ENCODE measurements at regions not wholly inside any gene's neighbourhood (a gene's known extent, or its start where the extent isn't known, plus 50 kb on each side); places are given as distances from the start of the nearest gene placed in this dataset.

GRCh38 chrX:6813836-6814370 is 279.0 kb upstream of the VCX3A start:
- H3K27me3 Mint-ChIP-seq (ENCODE audit: insufficient read depth) = no peaks in the 10 kb centered on the region
- H3K4me1 Mint-ChIP-seq (ENCODE audit: low read depth) = no peaks in the 10 kb centered on the region
- H3K4me3 Mint-ChIP-seq = no peak overlapping the region
- no peaks in the 10 kb centered on the region for H3K9me3 Mint-ChIP-seq
- intact Hi-C loops (cut with micrococcal nuclease) = no loop called here
- H3K27ac Mint-ChIP-seq = no peak overlapping the region
- no peaks in the 10 kb centered on the region for H3K36me3 Mint-ChIP-seq (ENCODE audit: low read depth)
- DNase-seq (ENCODE audit: low spot score) = no peak

DNA sequence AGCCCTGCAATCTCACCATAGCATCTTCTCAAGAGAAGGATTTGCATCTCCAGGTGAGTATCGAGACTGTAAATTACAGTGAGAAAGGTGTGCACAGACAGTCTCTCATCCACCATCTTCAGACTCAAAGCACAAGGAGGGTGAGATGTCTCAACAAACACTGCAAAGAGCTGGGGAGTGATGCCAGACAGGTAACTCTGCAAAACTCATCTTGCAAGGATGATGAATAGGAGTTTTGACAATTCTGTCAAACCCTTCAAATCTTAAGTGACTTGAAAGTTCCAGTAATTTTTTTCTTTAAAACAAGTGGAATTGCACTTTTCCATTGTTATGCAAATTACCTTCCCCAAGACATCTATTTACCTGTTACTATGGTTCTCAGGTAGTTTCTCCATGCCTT is 277.2 kb upstream of the VCX3A start:
- intact Hi-C loops (cut with micrococcal nuclease) = no loop called here
- H3K27ac Mint-ChIP-seq = no peak overlapping the region
- H3K9me3 Mint-ChIP-seq = no peaks in the 10 kb centered on the region
- no peak for DNase-seq (ENCODE audit: low spot score)
- H3K36me3 Mint-ChIP-seq (ENCODE audit: low read depth) = no peaks in the 10 kb centered on the region
- H3K27me3 Mint-ChIP-seq (ENCODE audit: insufficient read depth) = no peaks in the 10 kb centered on the region
- H3K4me1 Mint-ChIP-seq (ENCODE audit: low read depth) = no peaks in the 10 kb centered on the region
- no peak overlapping the region for H3K4me3 Mint-ChIP-seq

- Mint-ChIP-seq H3K4me3 (no peak overlapping the region), H3K4me1 (ENCODE audit: low read depth) (no peaks in the 10 kb centered on the region), H3K36me3 (ENCODE audit: low read depth) (no peaks in the 10 kb centered on the region), H3K27ac (no peak overlapping the region), H3K27me3 (ENCODE audit: insufficient read depth) (no peaks in the 10 kb centered on the region), H3K9me3 (no peaks in the 10 kb centered on the region)
- no peak for DNase-seq (ENCODE audit: low spot score)
- intact Hi-C loops (cut with micrococcal nuclease) = no loop called here
Observed at GRCh38 chrX:6810776-6811175, 275.9 kb upstream of the VCX3A start.

DNA sequence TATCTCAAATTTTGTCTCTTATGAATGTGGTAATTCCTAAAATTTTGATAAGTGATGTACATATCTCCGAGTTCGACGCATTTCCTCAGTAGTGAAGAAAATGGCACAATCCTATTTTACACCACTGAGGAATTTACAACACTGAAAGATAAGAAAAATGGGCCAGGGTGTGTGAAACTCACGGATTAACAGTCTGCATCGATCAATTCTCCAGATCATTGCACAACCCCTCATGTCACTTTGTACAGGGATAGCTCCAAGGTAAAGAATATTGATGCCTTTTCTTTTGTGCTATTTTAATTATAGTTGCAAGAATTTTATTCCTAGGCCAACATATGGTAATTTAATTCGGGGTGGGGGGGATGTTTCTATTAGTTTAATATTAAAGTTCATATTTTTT is 268.7 kb upstream of the VCX3A start:
- intact Hi-C loops (cut with micrococcal nuclease) = no loop called here
- Mint-ChIP-seq H3K4me3 (no peak overlapping the region), H3K27ac (no peak overlapping the region), H3K36me3 (ENCODE audit: low read depth) (no peaks in the 10 kb centered on the region), H3K4me1 (ENCODE audit: low read depth) (no peaks in the 10 kb centered on the region), H3K27me3 (ENCODE audit: insufficient read depth) (peaks cover 2% of the 10 kb centered on the region), H3K9me3 (no peaks in the 10 kb centered on the region)
- no peak for DNase-seq (ENCODE audit: low spot score)

GRCh38 chrX:6793000-6793399 is 258.1 kb upstream of the VCX3A start:
- Mint-ChIP-seq H3K4me1 (ENCODE audit: low read depth) (no peaks in the 10 kb centered on the region), H3K27ac (no peak overlapping the region), H3K9me3 (no peaks in the 10 kb centered on the region), H3K36me3 (ENCODE audit: low read depth) (no peaks in the 10 kb centered on the region), H3K27me3 (ENCODE audit: insufficient read depth) (no peaks in the 10 kb centered on the region), H3K4me3 (no peak overlapping the region)
- DNase-seq (ENCODE audit: low spot score) = no peak
- intact Hi-C loops (cut with micrococcal nuclease) = no loop called here

DNA sequence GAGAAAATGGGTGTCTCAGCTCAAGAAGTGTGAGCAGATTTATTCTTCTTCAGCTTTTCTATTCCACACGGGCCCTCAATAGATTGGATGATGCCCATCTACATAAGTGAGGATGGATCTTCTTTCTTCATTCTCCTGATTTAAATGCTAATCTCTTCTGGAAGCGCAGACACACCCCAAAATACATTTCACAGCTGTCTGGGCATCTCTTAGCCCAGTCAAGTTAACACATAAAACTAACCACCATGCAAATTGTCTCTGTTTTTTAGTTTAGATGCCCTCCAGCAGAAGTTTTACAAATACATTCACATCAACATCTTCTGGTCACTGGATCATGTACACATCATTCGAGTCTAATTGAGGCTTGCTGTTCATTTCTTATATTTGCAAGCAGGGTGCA is 249.0 kb upstream of the VCX3A start:
- no peaks in the 10 kb centered on the region for H3K27me3 Mint-ChIP-seq (ENCODE audit: insufficient read depth)
- H3K27ac Mint-ChIP-seq = no peak overlapping the region
- intact Hi-C loops (cut with micrococcal nuclease) = no loop called here
- no peak overlapping the region for H3K4me3 Mint-ChIP-seq
- no peaks in the 10 kb centered on the region for H3K9me3 Mint-ChIP-seq
- no peaks in the 10 kb centered on the region for H3K4me1 Mint-ChIP-seq (ENCODE audit: low read depth)
- no peaks in the 10 kb centered on the region for H3K36me3 Mint-ChIP-seq (ENCODE audit: low read depth)
- DNase-seq (ENCODE audit: low spot score) = no peak

DNA sequence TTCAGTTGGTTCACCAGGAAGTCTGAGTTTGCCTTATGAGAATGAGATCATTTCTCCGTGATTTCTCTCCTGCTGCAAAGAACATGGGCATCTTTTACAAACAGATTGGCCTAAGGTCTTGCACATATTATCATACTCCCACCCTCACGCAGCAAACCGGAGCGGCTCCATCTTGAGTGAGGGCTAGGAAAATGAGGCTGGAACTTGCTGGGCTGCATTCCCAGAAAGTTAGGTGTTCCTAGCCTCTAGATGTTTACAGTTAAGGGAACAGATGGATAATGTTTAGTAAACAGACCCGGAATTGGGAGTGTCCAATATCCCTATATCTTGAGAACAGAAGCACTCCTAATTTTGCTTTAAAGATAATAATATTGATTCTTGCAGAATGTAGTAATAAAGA is 247.9 kb upstream of the VCX3A start:
- no peak overlapping the region for H3K27ac Mint-ChIP-seq
- intact Hi-C loops (cut with micrococcal nuclease) = no loop called here
- H3K4me1 Mint-ChIP-seq (ENCODE audit: low read depth) = no peaks in the 10 kb centered on the region
- H3K36me3 Mint-ChIP-seq (ENCODE audit: low read depth) = no peaks in the 10 kb centered on the region
- H3K27me3 Mint-ChIP-seq (ENCODE audit: insufficient read depth) = no peaks in the 10 kb centered on the region
- no peak overlapping the region for H3K4me3 Mint-ChIP-seq
- no peaks in the 10 kb centered on the region for H3K9me3 Mint-ChIP-seq
- DNase-seq (ENCODE audit: low spot score) = no peak

- Mint-ChIP-seq H3K27ac (no peak overlapping the region), H3K9me3 (no peaks in the 10 kb centered on the region)
- intact Hi-C loops (cut with micrococcal nuclease) = no loop called here
Observed at GRCh38 chrX:6778544-6779503, 243.9 kb upstream of the VCX3A start.

GRCh38 chrX:6777238-6778002 is 242.5 kb upstream of the VCX3A start:
- Mint-ChIP-seq H3K4me3 (no peak overlapping the region), H3K36me3 (ENCODE audit: low read depth) (no peaks in the 10 kb centered on the region), H3K4me1 (ENCODE audit: low read depth) (no peaks in the 10 kb centered on the region), H3K9me3 (no peaks in the 10 kb centered on the region), H3K27ac (no peak overlapping the region), H3K27me3 (ENCODE audit: insufficient read depth) (no peaks in the 10 kb centered on the region)
- no peak for DNase-seq (ENCODE audit: low spot score)
- intact Hi-C loops (cut with micrococcal nuclease) = no loop called here

More at GRCh38 chrX:6778544-6779503, 243.9 kb upstream of the VCX3A start:
- Mint-ChIP-seq H3K27me3 (ENCODE audit: insufficient read depth) (no peaks in the 10 kb centered on the region), H3K4me3 (no peak overlapping the region), H3K4me1 (ENCODE audit: low read depth) (no peaks in the 10 kb centered on the region), H3K36me3 (ENCODE audit: low read depth) (no peaks in the 10 kb centered on the region)
- no peak for DNase-seq (ENCODE audit: low spot score)

DNA sequence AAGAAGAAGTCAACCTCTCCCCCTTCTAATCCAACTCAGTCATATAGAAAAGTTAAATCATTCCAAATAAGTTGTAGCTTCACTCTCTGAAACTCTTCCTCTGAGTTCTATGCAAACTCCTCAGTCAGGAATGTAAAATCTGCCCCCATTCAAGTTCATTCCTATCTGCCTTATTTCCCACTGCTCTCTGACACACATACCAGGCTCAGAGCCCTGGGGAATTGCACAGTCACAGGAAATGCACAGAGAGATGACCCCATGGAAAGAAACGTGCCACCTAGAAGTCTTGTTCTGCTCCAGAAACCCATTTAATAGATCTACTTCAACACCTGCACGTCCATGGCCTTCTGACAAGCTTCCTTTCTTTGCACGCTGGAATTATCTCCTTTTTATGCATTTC is 236.0 kb upstream of the VCX3A start:
- no peaks in the 10 kb centered on the region for H3K9me3 Mint-ChIP-seq
- no peaks in the 10 kb centered on the region for H3K27me3 Mint-ChIP-seq (ENCODE audit: insufficient read depth)
- H3K36me3 Mint-ChIP-seq (ENCODE audit: low read depth) = no peaks in the 10 kb centered on the region
- no peaks in the 10 kb centered on the region for H3K4me1 Mint-ChIP-seq (ENCODE audit: low read depth)
- no peak overlapping the region for H3K27ac Mint-ChIP-seq
- no peak for DNase-seq (ENCODE audit: low spot score)
- intact Hi-C loops (cut with micrococcal nuclease) = no loop called here
- no peak overlapping the region for H3K4me3 Mint-ChIP-seq

GRCh38 chrX:6768881-6769280 is 234.0 kb upstream of the VCX3A start:
- Mint-ChIP-seq H3K4me3 (no peak overlapping the region), H3K9me3 (no peaks in the 10 kb centered on the region), H3K27ac (no peak overlapping the region), H3K27me3 (ENCODE audit: insufficient read depth) (no peaks in the 10 kb centered on the region), H3K36me3 (ENCODE audit: low read depth) (no peaks in the 10 kb centered on the region), H3K4me1 (ENCODE audit: low read depth) (no peaks in the 10 kb centered on the region)
- intact Hi-C loops (cut with micrococcal nuclease) = no loop called here
- no peak for DNase-seq (ENCODE audit: low spot score)

DNA sequence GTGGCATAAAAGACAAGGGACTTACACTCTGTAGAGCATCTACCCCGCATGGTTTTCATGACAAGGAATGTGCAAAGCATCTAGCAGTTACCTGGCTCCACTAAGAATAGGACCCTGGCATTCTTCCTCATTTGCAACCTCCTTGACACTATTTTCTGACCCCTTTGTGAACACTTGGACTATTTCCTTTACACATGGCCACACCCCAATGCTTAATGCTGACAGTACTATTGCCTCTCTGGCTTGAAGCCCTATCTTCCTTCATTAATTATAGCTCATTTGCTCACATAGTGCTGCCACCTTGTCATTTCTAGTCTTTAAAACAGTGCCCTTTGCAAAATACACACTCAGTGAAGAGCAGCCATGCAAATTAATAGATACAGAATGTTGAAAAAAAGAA is 226.3 kb upstream of the VCX3A start:
- no peaks in the 10 kb centered on the region for H3K4me1 Mint-ChIP-seq (ENCODE audit: low read depth)
- H3K36me3 Mint-ChIP-seq (ENCODE audit: low read depth) = no peaks in the 10 kb centered on the region
- no peak overlapping the region for H3K4me3 Mint-ChIP-seq
- H3K27ac Mint-ChIP-seq = no peak overlapping the region
- no peaks in the 10 kb centered on the region for H3K27me3 Mint-ChIP-seq (ENCODE audit: insufficient read depth)
- DNase-seq (ENCODE audit: low spot score) = no peak
- H3K9me3 Mint-ChIP-seq = no peaks in the 10 kb centered on the region
- intact Hi-C loops (cut with micrococcal nuclease) = no loop called here
